Keratinocyte (primary cell): ENCODE measurements at regions not wholly inside any gene's neighbourhood (a gene's known extent, or its start where the extent isn't known, plus 50 kb on each side); places are given as distances from the start of the nearest gene placed in this dataset.

Experiments
- CTCF ChIP-seq, 3 experiments: IDR thresholded peaks in 1 of 3; conservative IDR thresholded peaks in 1 of 3; optimal IDR thresholded peaks in 1 of 3; 2 replicates in 2 of 3; 3 replicates in 1 of 3; pipeline versions ENCODE3 to v1.5.1; 2011; ENCODE audit warnings: low read length in 3 of 3, mild to moderate bottlenecking in 3 of 3, moderate library complexity in 2 of 3, control low read depth in 1 of 3, inconsistent platforms in 1 of 3; ENCODE audit not compliant: insufficient read depth in 2 of 3; ENCODE audit errors: extremely low read depth in 1 of 3
- EZH2 ChIP-seq: IDR thresholded peaks from one replicate; pipeline ENCODE4 v1.6.1; 2012; ENCODE audit warnings: inconsistent platforms, mild to moderate bottlenecking, low read length, moderate library complexity

- TF ChIP-seq CTCF (optimal IDR thresholded peaks at IDR 0.05 in 1 of 3, IDR thresholded peaks at IDR 0.05 in 1 of 3, conservative IDR thresholded peaks at IDR 0.05 in 1 of 3; ENCODE audit: extremely low read depth in 1 of 3, insufficient read depth in 2 of 3, low read length in 3 of 3) (no peak), EZH2 (no peak)
Measured at GRCh38 chr1:80059940-80060339, 1053.4 kb upstream of the ADGRL4 start.
